ENCODE measurements at regions not wholly inside any gene's neighbourhood (a gene's known extent, or its start where the extent isn't known, plus 50 kb on each side); places are given as distances from the start of the nearest gene placed in this dataset.

GRCh38 chr18:53601344-53601743, 623.1 kb downstream of the MBD2 start:
- no peak overlapping the region for H2BK20ac ChIP-seq (ENCODE audit: low read depth, low read length)
- ChIA-PET POLR2A (ENCODE audit: unreplicated experiment) (no interaction called here), CTCF (no interaction called here)
- no TSS peak for BruUV-seq (replicated peaks)
- H2AK9ac ChIP-seq (replicated peaks; ENCODE audit: low read depth, low read length, poor library complexity) = no peak overlapping the region
- no peaks in the 10 kb centered on the region for H3K79me1 ChIP-seq (ENCODE audit: low read depth in 1 of 2, low read length in 2 of 2)
- H3K4me2 ChIP-seq (ENCODE audit: low read depth, low read length) = no peak overlapping the region
- no peak overlapping the region for H2AFZ ChIP-seq (replicated peaks; ENCODE audit: low read length, poor library complexity)
- WGBS, 2 experiments (ENCODE audit: extremely low coverage in 2 of 2, insufficient read length in 1 of 2) = 30% methylated on average over 2 of the region's 3 CpGs; no CpG with 5 or more reads in 1 of the 2 experiments
- no peak overlapping the region for H3K27ac ChIP-seq (ENCODE audit: insufficient read depth, low read length)
- H3K9me1 ChIP-seq (ENCODE audit: insufficient read depth, low read length) = no peaks in the 10 kb centered on the region
- no peak overlapping the region for H3K9ac ChIP-seq (ENCODE audit: low read depth, low read length)
- H3K9me3 ChIP-seq (ENCODE audit: control insufficient read depth, insufficient read depth, low read length) = peaks cover 9% of the 10 kb centered on the region
- no peak overlapping the region for H2BK5ac ChIP-seq (ENCODE audit: low read depth, low read length, poor library complexity, severe bottlenecking)
- no peak overlapping the region for H3K14ac ChIP-seq (replicated peaks; ENCODE audit: low read depth, low read length)
- H3K36me3 ChIP-seq (ENCODE audit: control insufficient read depth, insufficient read depth, low read length) = no peaks in the 10 kb centered on the region
- no peak overlapping the region for H3K56ac ChIP-seq (ENCODE audit: extremely low read depth, insufficient read depth, low read length)
- ATAC-seq (ENCODE audit: low read depth) (no peak), DNase-seq (no peak)
- no peak overlapping the region for H4K8ac ChIP-seq (ENCODE audit: low read depth in 2 of 2, low read length in 2 of 2)
- H3K4ac ChIP-seq (ENCODE audit: low read depth, low read length) = no peak overlapping the region
- TF ChIP-seq NFE2L2 (IDR thresholded peaks at IDR 0.05; ENCODE audit: low read depth, low read length) (no peak), BHLHE40 (IDR thresholded peaks at IDR 0.05; ENCODE audit: low read depth, low read length) (no peak), POLR2A (IDR thresholded peaks at IDR 0.05; ENCODE audit: low read depth, low read length) (no peak), MAZ (IDR thresholded peaks at IDR 0.05; ENCODE audit: borderline replicate concordance, low read depth, low read length) (no peak), ELK1 (IDR thresholded peaks at IDR 0.05; ENCODE audit: borderline replicate concordance, low read depth, low read length) (no peak), MAFK (IDR thresholded peaks at IDR 0.05; ENCODE audit: low read depth, low read length) (no peak), USF2 (IDR thresholded peaks at IDR 0.05; ENCODE audit: low read depth, low read length) (no peak), CTCF (conservative IDR thresholded peaks at IDR 0.05; ENCODE audit: low read depth, low read length) (no peak), MXI1 (IDR thresholded peaks at IDR 0.05; ENCODE audit: borderline replicate concordance, low read depth, low read length) (no peak)
- H3K23ac ChIP-seq (ENCODE audit: low read depth, low read length) = no peak overlapping the region
- H3K4me1 ChIP-seq (ENCODE audit: control insufficient read depth, insufficient read depth, low read length) = no peaks in the 10 kb centered on the region
- no peak overlapping the region for H4K91ac ChIP-seq (ENCODE audit: insufficient read depth, low read depth, low read length)
- no peak overlapping the region for H4K5ac ChIP-seq (ENCODE audit: low read depth, low read length)
- no peaks in the 10 kb centered on the region for H3K27me3 ChIP-seq (ENCODE audit: control insufficient read depth, insufficient read depth, low read length)
- no peak overlapping the region for H2AK5ac ChIP-seq (ENCODE audit: low read depth, low read length)
- intact Hi-C loops (cut with micrococcal nuclease) (no loop called here), in situ Hi-C loops (cut with MboI; ENCODE audit: low sequenced_read_pairs) (no loop called here), dilution Hi-C loops (cut with HindIII; ENCODE audit: low sequenced_read_pairs, unreplicated experiment) (no loop called here)
- no peaks in the 10 kb centered on the region for H4K20me1 ChIP-seq (ENCODE audit: insufficient read depth, low read length)
- no peak overlapping the region for H3K18ac ChIP-seq (ENCODE audit: low read depth, low read length)
- no peak overlapping the region for H2BK120ac ChIP-seq (ENCODE audit: low read depth, low read length)
- no peak overlapping the region for H3K4me3 ChIP-seq (ENCODE audit: insufficient read depth, low read depth, low read length)
- H2BK15ac ChIP-seq (ENCODE audit: low read depth, low read length) = no peak overlapping the region

Data from IMR-90 (cell line).